Retina (tissue), 1 donor: ENCODE measurements at regions not wholly inside any gene's neighbourhood (a gene's known extent, or its start where the extent isn't known, plus 50 kb on each side); places are given as distances from the start of the nearest gene placed in this dataset.
"Not testable (repeated sequence)": the region's sequence is repeated elsewhere in the genome, so short reads cannot be mapped to it uniquely, and the experiment has no call there.

ENCODE experiments used
- DNase-seq: peaks from one replicate; pipeline ENCODE4 v3.0.0-alpha.2; 2016

GRCh38 chr6:165002358-165002757 is 307.0 kb downstream of the C6orf118 start:
- DNase-seq, result no peak

GRCh38 chr6:165001502-165002157 is 307.8 kb downstream of the C6orf118 start:
- DNase-seq, result no peak

DNA sequence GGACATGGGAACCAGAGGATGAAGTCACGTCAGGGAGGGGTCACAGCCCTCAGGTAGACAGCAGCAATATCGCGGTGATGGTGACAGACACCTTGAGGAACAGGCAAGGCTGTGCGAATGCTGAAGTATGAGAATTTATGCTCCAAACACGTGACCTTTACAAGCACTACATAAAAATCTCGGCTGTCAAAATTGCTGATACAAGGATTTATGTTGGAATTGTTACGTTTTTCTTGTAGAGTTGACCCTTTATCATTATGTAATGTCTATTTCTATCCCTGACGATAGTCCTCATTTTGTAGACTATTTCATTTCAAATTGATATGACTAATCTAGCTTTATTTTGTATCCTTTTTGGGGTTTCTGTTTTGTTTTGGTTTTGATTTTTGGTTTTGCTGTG is 311.1 kb downstream of the C6orf118 start:
- no peak for DNase-seq

- peak; percentile 13 for DNase-seq
Observed at GRCh38 chr6:164996838-164997237, 312.6 kb downstream of the C6orf118 start.

- DNase-seq, result no peak
Observed at GRCh38 chr6:164991573-164991972, 317.8 kb downstream of the C6orf118 start.

DNA sequence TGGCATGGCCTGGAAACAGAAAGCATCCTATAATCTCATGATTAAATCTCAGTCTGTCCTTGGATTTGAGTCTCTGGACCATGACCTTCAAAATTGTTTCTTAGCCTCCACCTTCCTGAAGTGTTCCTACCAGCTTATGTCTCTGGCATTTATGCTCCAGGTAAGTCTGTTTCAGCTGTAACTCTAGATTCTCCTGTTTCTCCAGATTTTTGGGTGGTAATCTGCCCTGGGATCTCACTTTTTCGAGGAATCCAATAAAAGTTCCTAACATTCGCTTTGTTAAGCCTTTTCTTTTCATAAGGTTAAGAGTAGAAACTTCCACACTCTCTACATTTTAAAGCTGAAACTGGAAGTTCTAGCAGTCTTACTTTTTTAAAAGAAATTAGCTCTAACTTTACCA is 318.5 kb downstream of the C6orf118 start:
- DNase-seq, result no peak

DNA sequence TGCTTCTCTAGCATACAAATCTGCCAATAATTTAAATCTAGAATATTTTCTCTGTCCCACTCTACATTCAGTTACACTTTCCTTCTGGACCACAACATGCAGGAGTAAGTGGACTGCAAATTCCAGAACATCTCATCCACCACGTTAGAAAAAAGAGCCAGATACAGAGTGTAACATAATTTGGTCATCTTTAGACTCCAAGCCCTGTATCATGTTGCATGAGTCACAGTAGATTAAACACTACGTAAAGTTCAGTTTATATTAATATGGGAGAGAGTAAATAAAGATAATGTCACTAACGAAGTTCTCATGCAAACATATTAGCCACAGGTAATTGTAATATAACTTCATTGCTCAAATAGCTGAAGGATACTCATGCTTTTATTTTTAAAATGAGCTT is 327.0 kb downstream of the C6orf118 start:
- no peak for DNase-seq

DNA sequence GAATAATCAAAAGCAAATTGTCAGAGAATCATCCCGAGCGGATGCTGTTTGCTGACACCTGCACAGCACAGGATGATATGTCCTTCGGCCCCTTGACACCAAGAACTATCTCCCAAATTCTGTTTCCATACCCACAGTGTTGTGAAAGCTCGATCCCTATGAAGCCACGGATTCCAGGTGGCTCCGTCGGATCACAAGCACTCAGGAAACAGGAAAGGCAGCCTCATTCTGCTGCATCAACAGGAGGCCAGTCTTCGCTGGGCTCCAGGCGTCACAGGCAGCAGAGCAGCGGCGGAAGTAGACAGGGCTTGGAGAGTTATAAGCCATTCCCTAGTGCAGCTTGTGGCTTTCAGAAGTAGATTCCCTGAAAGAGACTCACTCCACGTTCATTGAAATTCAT is 342.3 kb downstream of the C6orf118 start:
- DNase-seq, result no peak

DNA sequence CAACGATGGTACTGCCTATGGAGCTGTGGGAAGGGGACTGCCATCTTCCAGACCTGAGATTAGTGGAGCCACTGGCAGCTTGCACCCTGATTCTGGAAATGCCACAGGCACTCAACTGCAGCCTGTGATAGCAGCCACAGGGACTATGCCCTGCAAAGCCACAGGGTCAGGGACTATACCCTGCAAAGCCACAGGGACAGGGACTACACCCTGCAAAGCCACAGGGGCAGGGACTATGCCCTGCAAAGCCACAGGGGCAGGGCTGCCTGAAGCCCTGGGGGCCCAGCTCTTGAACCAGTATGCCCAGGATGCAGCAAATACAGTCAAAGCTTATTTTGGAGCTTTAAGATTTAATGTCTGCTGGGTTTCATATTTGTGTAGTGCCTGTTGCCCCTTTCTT is 346.6 kb downstream of the C6orf118 start:
- DNase-seq, result no peak

GRCh38 chr6:164947164-164947563 is 362.2 kb downstream of the C6orf118 start:
- DNase-seq, result no peak

DNA sequence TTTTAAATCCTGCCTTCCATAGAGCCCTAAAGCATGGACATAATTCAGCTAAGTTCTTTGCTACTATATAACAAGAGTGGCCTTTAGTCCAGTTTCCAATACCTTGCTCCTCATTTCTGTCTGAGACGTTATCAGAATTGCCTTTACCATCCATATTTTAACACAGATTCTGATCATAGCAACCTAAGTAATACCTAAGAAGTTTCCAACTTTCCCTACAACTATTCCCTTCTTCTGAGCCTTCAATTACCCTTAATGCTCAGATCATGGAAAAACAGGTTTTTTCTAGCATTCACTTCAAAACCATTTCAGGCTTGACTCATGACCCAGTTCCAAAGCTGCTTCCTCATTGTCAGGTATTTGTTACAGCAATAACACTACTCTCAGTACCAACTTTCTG is 367.1 kb downstream of the C6orf118 start:
- no peak for DNase-seq

DNA sequence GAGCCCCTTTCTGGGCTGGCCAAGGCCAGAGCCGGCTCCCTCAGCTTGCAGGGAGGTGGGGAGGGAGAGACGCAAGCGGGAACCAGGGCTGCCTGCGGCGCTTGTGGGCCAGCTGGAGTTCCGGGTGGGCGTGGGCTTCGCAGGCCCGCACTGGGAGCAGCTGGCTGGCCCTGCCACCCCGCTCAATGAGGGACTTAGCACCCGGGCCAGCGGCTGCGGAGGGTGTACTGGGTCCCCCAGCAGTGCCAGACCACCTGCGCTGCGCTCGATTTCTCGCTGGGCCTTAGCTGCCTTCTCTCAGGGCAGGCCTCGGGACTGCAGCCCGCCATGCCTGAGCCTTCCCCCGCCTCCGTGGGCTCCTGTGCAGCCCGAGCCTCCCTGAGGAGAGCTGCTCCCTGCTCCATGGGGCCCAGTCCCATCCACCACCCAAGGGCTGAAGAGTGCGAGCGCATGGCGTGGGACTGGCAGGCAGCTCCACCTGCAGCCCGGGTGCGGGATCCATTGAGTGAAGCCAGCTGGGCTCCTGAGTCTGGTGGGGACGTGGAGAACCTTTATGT is 376.1 kb downstream of the C6orf118 start:
- not testable (repeated sequence) for DNase-seq

DNA sequence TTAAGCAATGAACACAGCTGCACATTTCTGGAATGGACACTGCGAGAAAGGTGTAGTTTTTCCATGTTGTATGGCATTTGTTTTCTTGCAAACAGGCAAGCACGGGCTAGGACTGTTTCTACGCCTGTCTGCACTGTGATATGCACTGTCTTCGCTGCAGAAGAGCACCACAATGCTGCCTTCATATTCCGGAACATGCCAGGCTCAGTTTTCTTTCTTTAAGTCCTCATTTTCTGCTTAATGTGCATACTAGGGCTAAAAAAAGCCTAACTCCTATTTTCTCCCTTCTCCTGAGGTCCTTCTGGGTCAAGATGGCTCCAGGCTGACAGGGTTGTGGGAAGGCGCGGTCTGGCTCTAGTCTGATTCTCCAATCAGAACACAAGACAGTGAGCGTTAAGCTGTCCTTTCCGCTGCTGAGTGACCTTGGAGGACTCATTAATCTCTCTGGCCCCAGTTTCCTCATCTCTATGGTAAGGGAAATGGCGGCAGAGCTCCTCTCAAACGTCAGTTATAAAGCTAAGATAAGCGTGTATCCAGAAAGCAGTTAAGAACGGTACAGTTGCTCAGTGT is 379.9 kb downstream of the C6orf118 start:
- no peak for DNase-seq

DNA sequence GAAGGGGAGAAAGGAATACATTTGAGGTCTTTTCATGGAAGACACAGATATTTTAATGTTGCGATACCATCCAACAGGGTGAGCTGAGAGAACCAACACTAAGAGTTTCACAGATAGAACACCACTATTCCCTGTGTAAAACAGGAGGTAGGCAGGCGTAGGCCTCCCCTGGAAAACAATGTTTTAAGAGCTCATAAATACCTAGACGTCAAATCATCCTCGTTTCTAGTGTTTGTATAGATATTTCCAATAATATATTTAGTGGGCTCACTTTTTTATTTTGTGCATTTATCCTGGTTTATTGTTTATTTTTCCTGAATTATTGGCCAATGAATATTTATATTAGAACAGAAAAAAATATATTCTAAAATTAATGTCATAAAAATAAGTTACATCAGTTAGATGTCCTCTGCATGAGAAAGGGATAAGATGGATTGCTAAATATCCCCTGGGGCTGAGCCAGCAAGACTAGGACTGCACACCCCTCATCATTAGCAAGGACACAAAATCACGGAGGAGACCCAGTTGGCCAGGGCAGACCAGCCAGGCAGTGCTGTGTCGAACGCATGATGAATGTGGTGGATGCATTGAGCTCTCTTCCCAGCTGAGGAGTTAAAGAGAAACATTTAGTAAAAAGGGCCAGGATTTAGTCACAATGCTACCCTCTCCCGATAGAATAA is 380.5 kb downstream of the C6orf118 start:
- no peak for DNase-seq

DNA sequence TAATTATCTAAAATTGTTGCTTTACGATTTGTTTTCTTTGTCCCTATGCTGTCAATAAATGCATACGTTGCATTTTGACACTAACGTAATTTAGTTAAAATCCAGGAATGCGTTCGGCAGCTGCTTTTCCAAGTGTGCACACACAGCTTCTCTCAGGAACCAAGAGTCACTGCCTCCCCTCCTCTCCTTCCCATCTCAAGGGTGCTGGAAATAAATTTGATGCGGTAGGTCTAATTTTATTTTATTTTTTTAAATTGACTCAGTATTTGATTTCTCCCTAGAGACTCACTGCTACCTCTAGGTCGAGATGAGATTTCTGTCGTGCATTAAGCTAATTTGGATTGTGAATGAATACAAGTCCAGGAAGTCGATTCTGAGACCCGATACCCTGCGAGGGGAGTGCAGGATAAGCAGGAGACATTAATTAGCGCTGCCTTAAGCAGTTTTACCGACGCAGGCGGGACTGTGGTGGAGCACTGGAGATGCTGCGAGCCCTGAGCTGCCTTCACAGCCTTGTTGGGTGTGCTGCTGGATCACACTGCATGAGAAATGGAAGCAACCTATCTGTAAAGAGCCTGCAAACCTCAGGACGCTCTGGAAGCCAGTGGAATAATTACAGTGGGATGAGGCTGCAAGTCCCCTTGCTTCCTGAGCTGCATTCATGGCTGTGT is 381.2 kb downstream of the C6orf118 start:
- peak; percentile 43 for DNase-seq

GRCh38 chr6:164927288-164928056 is 381.9 kb downstream of the C6orf118 start:
- peak; percentile 90 for DNase-seq

DNA sequence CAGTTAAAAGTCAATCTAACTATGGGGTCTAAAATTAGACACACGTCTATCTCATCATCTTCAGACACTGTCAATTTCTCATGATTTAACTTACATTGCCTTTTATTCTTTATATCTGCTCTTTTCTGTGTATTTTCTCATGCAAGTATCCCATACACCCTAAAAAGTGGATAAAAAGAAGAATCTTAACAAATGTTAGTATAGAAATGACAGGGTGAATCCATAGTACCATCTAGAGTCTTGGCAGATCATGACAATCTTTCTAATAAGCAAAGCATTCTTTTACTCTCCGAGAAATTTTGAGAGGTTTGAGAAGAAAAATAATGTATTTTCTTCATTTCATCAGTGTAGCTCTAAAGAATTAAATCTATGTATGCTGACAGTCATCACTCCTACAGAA is 382.7 kb downstream of the C6orf118 start:
- no peak for DNase-seq

GRCh38 chr6:164925681-164926530 is 383.5 kb downstream of the C6orf118 start:
- DNase-seq, result no peak

- no peak for DNase-seq
Observed at GRCh38 chr6:164924674-164925073, 384.7 kb downstream of the C6orf118 start.

DNA sequence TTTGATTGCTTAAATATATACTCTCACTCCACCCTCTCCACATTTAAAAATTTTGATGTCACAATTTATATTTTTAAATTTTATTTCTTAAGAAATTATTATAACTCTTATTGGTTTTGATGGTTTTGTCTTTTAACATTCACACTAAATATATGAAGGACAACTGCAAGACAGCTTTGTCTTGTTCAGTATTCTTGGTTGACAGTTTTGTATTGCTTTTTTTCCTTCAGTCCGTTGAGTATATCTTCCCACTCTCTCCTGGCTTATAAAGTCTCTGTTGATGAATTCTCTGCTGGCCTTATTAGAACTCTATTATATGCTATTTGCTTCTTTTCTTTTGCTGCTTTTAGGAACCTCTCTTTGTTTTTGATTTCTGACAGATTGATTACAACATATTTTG is 392.2 kb downstream of the C6orf118 start:
- DNase-seq, result no peak

GRCh38 chr6:164916087-164916486 is 393.3 kb downstream of the C6orf118 start:
- DNase-seq, result no peak
